IPS-18a (cell line): ENCODE measurements at regions not wholly inside any gene's neighbourhood (a gene's known extent, or its start where the extent isn't known, plus 50 kb on each side); places are given as distances from the start of the nearest gene placed in this dataset.
A peak's percentile ranks its signal among the peaks of the same experiment; 100 is the strongest.
"Not testable (repeated sequence)": the region's sequence is repeated elsewhere in the genome, so short reads cannot be mapped to it uniquely, and the experiment has no call there.

ENCODE experiments used
- H3K27ac ChIP-seq: one replicate; pipeline ENCODE4 v1.5.1; 2013; ENCODE audit warnings: low read length
- H3K27me3 ChIP-seq: one replicate; pipeline ENCODE4 v1.6.1; 2013; ENCODE audit warnings: mild to moderate bottlenecking, low read length; ENCODE audit not compliant: control insufficient read depth, insufficient read depth
- H3K36me3 ChIP-seq: one replicate; pipeline ENCODE4 v1.6.1; 2013; ENCODE audit warnings: low read depth, low read length; ENCODE audit not compliant: control insufficient read depth
- H3K4me1 ChIP-seq: one replicate; pipeline ENCODE4 v1.6.1; 2013; ENCODE audit warnings: low read depth, low read length; ENCODE audit not compliant: control insufficient read depth
- H3K4me3 ChIP-seq: one replicate; pipeline ENCODE4 v1.5.1; 2013; ENCODE audit warnings: low read length
- H3K9ac ChIP-seq: one replicate; pipeline ENCODE4 v1.6.1; 2013; ENCODE audit warnings: mild to moderate bottlenecking, low read length, moderate library complexity
- H3K9me3 ChIP-seq: one replicate; pipeline ENCODE4 v1.6.1; 2013; ENCODE audit warnings: low read depth, low read length; ENCODE audit not compliant: control insufficient read depth

DNA sequence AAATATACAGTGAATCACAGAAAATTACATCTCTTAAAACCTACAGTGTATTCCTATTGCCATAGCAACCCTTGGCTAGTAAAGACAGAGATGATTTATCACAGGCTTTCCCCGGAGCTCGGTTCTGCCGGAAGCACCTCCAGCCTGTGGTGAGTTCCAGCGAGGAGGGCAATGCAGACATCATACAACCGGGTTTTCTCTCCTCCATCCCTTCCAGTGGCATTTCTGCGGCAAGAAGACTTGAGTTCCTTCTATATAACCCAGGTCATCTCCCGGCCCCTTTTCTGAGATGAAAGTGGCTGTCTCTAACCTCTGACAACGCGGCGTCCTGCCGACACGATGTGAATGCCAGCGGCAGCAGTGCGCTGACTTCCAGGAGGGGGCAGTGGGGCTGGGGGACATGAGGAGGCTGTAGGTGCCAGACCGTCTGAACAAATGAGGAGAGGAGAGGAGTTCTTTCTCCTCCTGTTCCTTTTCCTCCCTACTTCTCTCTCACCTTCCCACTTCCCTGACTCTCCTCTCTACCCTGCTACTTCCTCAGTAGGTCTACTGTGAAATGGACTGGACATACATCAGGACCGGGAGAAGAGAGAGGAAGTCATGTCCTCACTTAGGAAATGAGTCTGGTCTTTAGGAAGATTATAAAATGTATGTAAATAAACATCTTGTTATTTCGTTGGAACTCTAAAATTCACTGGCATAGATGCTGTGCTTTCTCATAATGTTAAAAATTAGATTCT lies 68.6 kb upstream of the MAX start:
- Histone ChIP-seq H3K9me3 (no peaks in the 10 kb centered on the region), H3K36me3 (no peaks in the 10 kb centered on the region), H3K4me3 (no peak overlapping the region), H3K27me3 (no peaks in the 10 kb centered on the region), H3K27ac (no peak overlapping the region), H3K9ac (no peak overlapping the region), H3K4me1 (peaks cover 14% of the 10 kb centered on the region)

DNA sequence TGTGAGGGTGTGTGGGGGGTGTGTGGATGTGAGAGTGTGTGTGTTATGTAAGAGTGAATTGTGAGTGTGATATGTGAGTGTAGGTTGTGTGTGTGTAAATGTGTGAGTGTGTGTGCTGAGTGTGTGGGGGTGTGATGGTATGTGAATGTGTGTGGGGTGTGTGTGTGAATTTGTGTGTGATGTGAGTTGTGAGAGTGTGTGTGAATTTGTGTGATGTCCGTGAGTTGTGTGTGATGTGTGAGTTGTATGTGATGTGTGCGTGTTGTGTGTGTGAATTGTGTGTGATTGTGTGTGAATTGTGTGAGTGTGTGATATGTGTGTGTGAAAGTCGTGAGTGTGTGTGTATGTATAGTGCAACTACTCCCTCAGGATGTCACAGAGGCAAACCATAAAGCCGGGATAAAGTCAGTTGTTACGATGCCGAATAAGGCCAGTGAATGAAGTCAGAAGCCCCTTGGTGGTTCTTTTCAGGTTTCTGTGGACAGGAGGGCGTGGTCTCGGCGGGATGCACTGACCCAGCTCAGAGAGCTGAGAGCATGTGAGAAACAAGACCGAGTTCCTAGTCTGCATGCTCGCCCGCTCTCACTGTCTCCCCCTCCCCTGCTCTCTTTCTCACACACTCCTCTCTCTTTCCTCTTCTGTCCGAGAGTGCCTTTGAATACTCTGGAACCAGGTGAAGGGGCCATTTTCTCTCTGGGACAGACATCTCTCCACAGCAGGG lies 71.8 kb upstream of the MAX start:
- H3K9ac ChIP-seq, result no peak overlapping the region
- H3K4me3 ChIP-seq, result peak overlapping the region; percentile 4
- peaks cover 24% of the 10 kb centered on the region for H3K4me1 ChIP-seq

DNA sequence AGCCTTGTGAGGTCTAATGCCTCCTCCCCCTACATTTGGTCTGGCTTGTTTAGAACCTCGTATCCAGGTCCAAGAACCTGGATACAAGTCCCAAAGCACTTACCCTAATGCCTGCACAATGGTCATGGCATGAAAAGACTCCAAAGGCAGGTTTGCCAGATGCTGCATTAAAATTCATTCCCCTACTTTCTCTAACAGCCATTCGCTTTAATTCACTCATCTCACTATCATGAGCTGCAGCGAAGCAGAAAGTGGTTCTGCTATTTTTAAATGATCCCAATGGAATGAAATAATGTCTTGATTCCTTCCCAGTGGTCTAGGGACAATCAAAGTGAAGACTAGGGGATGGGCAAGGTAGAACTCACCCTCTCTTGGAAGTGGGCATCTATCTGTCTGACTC lies 72.5 kb upstream of the MAX start:
- no peak overlapping the region for H3K4me3 ChIP-seq
- H3K36me3 ChIP-seq, result no peaks in the 10 kb centered on the region
- H3K9me3 ChIP-seq, result no peaks in the 10 kb centered on the region
- H3K27ac ChIP-seq, result no peak overlapping the region
- H3K27me3 ChIP-seq, result no peaks in the 10 kb centered on the region
- no peak overlapping the region for H3K9ac ChIP-seq
- H3K4me1 ChIP-seq, result peaks cover 25% of the 10 kb centered on the region

More for the DNA sequence above, 71.8 kb upstream of the MAX start:
- H3K27me3 ChIP-seq, result no peaks in the 10 kb centered on the region
- no peaks in the 10 kb centered on the region for H3K36me3 ChIP-seq
- no peaks in the 10 kb centered on the region for H3K9me3 ChIP-seq
- H3K27ac ChIP-seq, result no peak overlapping the region

DNA sequence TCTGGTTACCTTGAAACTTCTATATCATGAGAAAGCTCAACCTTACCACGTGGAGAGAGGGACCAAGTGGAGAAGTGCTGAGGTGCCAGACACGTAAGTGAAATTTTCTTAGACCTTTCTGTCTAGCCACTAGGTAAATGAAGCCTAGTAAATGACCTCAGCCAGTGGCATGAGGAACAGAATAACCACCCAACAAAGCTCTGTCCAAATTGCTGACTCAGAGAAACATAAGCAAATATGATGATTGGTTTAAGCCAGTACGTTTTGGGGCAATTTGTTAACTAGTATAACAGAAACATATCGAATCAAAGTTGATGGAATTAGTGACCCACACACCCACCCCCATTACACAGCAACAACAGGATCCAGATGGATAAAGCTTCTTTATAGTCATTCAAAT lies 75.2 kb upstream of the MAX start:
- Histone ChIP-seq H3K36me3 (no peaks in the 10 kb centered on the region), H3K27ac (no peak overlapping the region), H3K4me3 (no peak overlapping the region), H3K4me1 (peaks cover 29% of the 10 kb centered on the region), H3K9me3 (peaks cover 9% of the 10 kb centered on the region), H3K27me3 (no peaks in the 10 kb centered on the region), H3K9ac (no peak overlapping the region)

DNA sequence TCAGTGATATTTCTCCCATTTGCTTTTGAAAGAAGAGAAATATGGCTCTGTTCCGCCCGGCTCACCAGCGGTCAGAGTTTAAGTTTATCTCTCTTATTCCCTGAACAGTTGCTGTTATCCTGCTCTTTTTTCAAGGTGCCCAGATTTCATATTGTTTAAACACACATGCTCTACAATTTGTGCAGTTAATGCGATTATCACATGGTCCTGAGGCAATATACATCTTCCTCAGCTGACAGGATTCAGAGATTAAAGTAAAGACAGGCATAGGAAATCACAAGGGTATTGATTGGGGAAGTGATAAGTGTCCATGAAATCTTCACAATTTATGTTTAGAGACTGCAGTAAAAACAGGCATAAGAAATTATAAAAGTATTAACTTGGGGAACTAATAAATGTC lies 76.9 kb upstream of the MAX start:
- not testable (repeated sequence) for H3K27ac ChIP-seq, H3K4me3 ChIP-seq, H3K9ac ChIP-seq, H3K36me3 ChIP-seq, H3K27me3 ChIP-seq, H3K9me3 ChIP-seq
- peaks cover 21% of the 10 kb centered on the region for H3K4me1 ChIP-seq

DNA sequence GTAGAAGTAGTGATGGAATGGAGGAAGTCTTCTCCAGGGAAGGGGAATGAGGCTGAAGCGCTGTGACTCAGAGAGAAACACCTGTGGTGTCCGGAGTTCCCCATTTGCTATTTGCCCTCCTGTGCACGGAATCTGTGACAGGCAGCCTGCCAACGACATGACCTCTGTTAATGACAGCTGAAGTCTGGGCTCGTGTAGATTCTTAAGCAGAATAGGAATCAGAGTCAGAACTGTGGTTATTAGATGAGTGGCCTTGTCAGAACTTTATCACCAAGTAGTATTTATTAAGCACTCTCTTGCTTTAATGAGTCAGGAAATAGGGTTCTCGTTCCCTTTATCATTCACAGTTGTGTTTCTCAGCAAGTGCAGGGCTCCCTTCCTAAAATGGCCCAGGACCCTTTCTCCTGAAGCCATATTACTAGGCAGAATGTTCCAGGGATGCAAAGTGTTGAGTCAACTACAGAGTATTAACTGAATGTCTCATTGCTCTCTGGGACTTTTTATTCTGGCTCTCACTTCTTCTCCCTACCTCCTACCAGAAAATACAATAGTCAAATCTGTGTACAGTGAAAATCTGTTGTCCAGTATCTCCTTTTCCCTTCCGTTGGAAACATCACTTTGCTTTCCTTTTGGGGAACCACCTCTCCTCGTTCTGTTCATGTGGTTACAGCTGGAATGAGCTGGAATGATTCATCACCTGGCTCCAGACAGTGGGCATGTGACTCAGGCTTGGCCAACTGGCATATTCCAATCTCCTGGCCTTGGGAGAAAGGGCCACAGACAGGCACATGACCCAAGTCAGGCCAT lies 77.8 kb upstream of the MAX start:
- Histone ChIP-seq H3K4me1 (peaks cover 17% of the 10 kb centered on the region), H3K27me3 (no peaks in the 10 kb centered on the region), H3K36me3 (no peaks in the 10 kb centered on the region), H3K9me3 (peaks cover 9% of the 10 kb centered on the region), H3K9ac (no peak overlapping the region), H3K27ac (no peak overlapping the region), H3K4me3 (no peak overlapping the region)

DNA sequence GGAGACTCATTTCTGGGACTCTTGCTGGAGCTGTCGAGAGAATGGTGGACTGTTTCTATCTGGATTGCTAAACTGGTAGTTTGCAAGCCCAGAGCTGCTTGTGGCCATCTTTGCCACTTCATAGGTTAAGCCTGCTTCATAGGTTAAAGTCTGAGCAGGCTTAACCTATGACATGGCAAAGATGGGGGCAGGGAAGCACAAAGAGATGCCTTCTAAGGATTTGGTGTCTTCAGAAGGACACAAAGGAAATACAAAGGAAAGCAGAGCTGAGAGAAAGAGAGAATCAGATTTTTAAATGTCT lies 78.4 kb upstream of the MAX start:
- H3K9ac ChIP-seq, result no peak overlapping the region
- H3K27ac ChIP-seq, result no peak overlapping the region
- no peak overlapping the region for H3K4me3 ChIP-seq

DNA sequence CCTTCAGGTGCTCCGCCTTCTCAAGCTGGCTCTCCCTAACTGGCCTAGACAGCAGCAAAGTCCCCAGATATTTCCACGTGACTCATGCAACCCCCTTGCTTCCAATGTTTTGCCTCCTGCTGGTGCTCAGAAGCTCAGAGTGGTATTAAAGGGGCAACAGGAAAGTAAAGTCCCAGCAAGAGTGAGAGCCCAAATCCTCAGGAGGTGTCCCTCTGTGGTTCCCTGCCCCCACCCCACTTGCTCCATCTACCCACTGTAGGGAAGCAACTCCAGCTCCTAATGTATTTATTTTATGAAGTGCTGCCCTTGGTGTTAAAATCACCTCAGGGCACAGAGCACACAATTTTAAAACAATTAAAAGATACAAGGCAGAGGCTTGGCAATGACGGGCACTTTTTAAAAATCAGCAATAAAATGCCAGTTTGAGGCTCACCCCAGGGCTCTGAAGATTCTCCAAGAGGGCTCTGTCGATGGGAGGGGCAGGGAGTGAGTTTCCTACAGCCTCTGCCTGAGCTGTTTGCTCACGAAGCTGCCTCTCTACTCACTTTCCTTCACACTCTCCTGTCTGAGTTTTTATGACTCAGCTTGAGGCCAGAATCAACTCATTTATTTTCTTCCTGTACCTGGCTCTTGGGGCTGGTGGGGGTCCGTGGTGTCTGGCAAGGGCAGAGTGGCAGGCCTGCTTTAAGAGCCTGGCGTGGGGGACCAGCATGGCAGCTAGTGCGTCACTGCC lies 81.9 kb upstream of the MAX start:
- Histone ChIP-seq H3K27me3 (no peaks in the 10 kb centered on the region), H3K9me3 (peaks cover 9% of the 10 kb centered on the region), H3K4me1 (peaks cover 29% of the 10 kb centered on the region), H3K36me3 (no peaks in the 10 kb centered on the region), H3K9ac (no peak overlapping the region), H3K27ac (no peak overlapping the region), H3K4me3 (no peak overlapping the region)

More for the DNA sequence above, 78.4 kb upstream of the MAX start:
- H3K27me3 ChIP-seq, result no peaks in the 10 kb centered on the region
- H3K36me3 ChIP-seq, result no peaks in the 10 kb centered on the region
- H3K4me1 ChIP-seq, result peaks cover 17% of the 10 kb centered on the region
- H3K9me3 ChIP-seq, result peaks cover 9% of the 10 kb centered on the region

DNA sequence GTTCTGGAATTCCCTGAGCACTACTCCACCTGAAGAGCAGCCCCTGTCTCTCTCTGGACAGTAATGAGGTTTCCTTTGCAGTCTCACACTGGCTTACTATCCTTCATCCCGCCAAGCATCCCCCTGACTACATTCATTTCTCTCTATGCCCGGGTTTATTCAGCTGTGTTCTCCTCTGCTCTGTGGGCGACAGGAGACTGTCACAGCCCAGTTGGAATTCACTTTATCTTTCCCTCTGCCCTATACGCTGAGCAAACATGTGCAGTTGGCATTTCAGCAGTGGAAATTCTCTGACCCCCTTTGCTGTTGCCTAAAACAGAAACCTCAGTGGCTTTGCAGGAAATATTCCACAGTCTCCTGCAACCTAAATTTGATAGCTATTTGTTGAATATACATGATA lies 83.5 kb upstream of the MAX start:
- Histone ChIP-seq H3K27me3 (no peaks in the 10 kb centered on the region), H3K4me1 (peaks cover 21% of the 10 kb centered on the region), H3K4me3 (no peak overlapping the region), H3K9me3 (peaks cover 9% of the 10 kb centered on the region), H3K9ac (no peak overlapping the region), H3K27ac (no peak overlapping the region), H3K36me3 (no peaks in the 10 kb centered on the region)

DNA sequence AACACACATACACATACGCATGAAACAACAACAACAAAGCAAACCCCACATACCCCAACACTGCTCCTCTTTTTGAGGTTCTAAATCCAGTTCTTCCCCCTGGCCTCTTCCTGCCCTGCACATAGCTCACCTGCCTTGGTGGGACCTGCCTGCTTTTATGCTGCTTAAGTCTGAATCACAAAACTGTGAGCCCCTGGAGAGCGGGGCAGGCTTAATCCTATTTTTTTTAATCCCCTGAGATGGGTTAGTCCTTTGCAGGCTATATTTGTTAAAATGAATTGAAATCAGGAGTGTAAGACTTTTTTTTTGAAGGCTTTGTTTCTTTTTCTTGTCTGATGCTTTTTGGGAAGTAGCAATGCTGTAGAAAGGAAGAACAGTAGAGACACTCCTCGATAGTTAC lies 84.6 kb upstream of the MAX start:
- Histone ChIP-seq H3K9me3 (peaks cover 5% of the 10 kb centered on the region), H3K4me1 (peaks cover 21% of the 10 kb centered on the region), H3K9ac (no peak overlapping the region), H3K27me3 (no peaks in the 10 kb centered on the region), H3K27ac (no peak overlapping the region), H3K4me3 (no peak overlapping the region), H3K36me3 (no peaks in the 10 kb centered on the region)

DNA sequence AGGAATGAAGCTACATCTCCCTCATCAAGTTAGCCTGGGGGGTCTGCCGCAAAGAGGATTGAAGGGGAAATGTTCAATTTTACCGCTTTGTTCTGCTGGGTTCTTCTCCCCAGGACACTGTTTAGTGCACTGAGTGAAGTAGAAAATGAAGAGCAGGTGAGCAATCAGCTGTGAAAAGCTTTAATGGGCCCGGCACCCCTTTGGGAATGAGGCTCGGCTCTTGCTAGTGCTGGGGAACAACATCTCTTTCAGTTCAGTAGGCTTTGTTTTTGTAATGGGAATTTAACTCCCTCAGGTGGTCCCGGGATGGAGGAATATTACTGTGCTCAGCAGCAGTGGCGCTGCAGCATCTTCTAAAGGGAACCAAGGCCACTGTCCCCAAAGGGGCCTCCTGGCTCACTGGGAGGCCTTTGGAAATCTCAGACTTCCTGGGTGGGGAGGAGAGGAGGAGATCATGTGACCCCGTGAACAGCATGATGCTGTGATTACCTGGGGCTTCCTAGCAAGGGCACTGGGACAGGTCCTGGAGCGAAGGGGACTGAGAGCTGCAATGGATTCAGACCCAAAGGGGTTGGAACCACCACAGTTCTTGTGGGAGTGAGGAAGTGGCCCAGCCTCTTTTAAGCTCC lies 85.2 kb upstream of the MAX start:
- Histone ChIP-seq H3K9ac (no peak overlapping the region), H3K4me1 (peaks cover 21% of the 10 kb centered on the region), H3K27ac (no peak overlapping the region), H3K27me3 (no peaks in the 10 kb centered on the region), H3K36me3 (no peaks in the 10 kb centered on the region), H3K9me3 (no peaks in the 10 kb centered on the region), H3K4me3 (no peak overlapping the region)
